ENCODE measurements at regions not wholly inside any gene's neighbourhood (a gene's known extent, or its start where the extent isn't known, plus 50 kb on each side); places are given as distances from the start of the nearest gene placed in this dataset.
"Not testable (repeated sequence)": the region's sequence is repeated elsewhere in the genome, so short reads cannot be mapped to it uniquely, and the experiment has no call there.

DNA sequence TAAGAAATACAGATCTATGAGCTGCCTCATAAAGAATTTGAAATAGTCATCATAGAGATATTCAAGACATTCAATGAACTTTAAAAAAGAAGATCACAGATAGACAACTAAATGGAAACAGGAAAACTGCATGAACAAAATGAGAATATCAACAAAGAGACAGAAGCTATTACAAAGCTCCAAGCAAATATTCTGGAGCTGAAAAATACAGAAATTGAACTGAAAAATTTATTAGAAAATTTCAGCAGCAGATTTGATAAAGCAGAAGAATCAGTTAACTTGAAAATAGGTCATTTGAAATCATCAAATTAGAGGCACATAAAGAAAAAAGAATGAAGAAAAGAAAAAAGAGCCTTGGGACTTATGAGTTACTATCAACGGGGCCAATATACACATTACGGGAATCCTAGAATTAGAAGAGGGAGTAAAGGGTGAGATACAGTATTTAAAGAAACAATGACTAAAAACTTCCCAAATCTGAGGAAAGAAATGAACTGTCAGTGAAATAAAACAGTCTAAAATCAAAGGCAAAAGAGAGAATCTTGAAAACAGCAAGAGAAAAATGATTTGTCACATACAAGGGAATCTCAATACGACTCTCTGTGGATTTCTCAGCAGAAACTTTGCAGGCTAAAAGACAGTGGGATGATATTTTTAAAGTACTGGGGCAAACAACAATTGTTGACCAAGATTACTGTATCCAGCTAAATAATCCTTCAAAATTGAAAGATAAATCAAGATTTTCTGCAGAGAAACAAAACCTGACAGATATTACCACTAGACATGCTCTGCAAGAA lies 641.6 kb downstream of the ANKRD50 start:
- Histone ChIP-seq H3K9me3 (ENCODE audit: severe bottlenecking) (peaks cover 11% of the 10 kb centered on the region), H3K27me3 (ENCODE audit: insufficient read depth, low read depth, severe bottlenecking) (no peaks in the 10 kb centered on the region), H3K4me3 (ENCODE audit: low read depth, low read length) (no peak overlapping the region), H3K27ac (no peak overlapping the region), H3K36me3 (no peaks in the 10 kb centered on the region)
- TF ChIP-seq, protein P1, sequence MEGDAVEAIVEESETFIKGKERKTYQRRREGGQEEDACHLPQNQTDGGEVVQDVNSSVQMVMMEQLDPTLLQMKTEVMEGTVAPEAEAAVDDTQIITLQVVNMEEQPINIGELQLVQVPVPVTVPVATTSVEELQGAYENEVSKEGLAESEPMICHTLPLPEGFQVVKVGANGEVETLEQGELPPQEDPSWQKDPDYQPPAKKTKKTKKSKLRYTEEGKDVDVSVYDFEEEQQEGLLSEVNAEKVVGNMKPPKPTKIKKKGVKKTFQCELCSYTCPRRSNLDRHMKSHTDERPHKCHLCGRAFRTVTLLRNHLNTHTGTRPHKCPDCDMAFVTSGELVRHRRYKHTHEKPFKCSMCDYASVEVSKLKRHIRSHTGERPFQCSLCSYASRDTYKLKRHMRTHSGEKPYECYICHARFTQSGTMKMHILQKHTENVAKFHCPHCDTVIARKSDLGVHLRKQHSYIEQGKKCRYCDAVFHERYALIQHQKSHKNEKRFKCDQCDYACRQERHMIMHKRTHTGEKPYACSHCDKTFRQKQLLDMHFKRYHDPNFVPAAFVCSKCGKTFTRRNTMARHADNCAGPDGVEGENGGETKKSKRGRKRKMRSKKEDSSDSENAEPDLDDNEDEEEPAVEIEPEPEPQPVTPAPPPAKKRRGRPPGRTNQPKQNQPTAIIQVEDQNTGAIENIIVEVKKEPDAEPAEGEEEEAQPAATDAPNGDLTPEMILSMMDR (IDR thresholded peaks at IDR 0.05; ENCODE audit: low read depth, low read length), result no peak
- no peak for DNase-seq

DNA sequence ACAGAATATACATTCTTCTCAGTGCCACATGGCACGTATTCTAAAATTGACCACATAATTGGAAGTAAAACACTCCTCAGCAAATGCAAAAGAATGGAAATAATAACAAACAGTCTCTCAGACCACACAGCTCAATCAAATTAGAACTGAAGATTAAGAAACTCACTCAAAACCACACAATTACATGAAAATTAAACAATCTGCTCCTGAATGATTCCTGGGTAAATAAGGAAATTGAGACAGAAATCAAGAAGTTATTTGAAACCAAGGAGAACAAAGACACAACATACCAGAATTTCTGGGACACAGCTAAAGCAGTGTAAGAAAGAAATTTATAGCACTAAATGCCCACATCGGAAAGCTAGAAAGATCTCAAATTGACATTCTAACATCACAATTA lies 637.3 kb downstream of the ANKRD50 start:
- H3K36me3 ChIP-seq; DNase-seq; H3K4me3 ChIP-seq (ENCODE audit: low read depth, low read length); H3K27me3 ChIP-seq (ENCODE audit: insufficient read depth, low read depth, severe bottlenecking); H3K27ac ChIP-seq; H3K9me3 ChIP-seq (ENCODE audit: severe bottlenecking): not testable (repeated sequence)

DNA sequence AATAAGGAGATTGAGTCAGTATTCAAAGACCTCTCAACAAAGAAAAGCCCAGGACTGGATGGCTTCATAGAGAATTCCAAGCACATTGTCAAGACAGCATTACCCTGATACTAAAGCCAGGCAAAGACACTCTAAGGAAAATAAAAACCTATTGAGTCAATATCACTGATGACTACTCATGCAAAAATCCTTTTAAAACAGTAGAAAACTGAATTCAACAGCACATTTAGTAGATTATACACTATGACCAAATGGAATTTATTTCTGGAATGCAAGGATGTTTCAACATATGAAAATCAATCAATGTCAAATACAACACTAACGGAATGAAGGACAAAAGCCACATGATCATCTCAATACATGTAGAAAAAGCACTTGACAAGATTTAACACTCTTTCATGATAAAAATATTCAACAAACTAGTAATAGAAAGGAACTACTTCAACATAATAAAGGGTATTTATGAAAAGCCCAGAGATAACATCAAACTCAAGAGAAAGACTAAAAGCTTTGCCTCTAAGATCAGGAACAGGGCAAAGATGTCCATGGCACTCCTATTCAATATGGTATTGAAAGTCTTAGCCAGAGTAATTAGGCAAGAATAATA lies 633.3 kb downstream of the ANKRD50 start:
- Histone ChIP-seq H3K27me3 (ENCODE audit: insufficient read depth, low read depth, severe bottlenecking) (no peaks in the 10 kb centered on the region), H3K27ac (no peak overlapping the region), H3K9me3 (ENCODE audit: severe bottlenecking) (no peaks in the 10 kb centered on the region), H3K4me3 (ENCODE audit: low read depth, low read length) (no peak overlapping the region), H3K36me3 (no peaks in the 10 kb centered on the region)
- no peak for DNase-seq
- TF ChIP-seq, protein P1 (IDR thresholded peaks at IDR 0.05; ENCODE audit: low read depth, low read length), result no peak

DNA sequence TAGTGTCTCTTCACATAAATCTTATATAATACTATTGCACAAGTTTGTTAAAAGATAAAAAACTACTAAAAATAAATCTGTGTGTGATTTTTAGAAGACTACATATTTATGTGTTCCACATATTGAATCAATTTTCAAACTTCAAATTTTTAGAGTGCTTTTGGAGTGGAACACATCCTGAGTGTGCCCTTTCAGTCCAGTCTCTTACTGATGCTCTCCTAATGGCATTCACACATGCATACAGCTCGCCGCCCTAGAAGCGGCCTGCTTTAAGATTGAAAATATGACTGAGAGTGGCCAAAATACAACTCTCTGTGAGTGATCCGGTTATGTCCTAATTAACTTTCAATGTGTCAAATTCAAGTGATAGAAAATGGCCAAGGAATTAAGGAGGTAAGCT lies 628.8 kb downstream of the ANKRD50 start:
- H3K27me3 ChIP-seq (ENCODE audit: insufficient read depth, low read depth, severe bottlenecking), result no peaks in the 10 kb centered on the region
- no peaks in the 10 kb centered on the region for H3K9me3 ChIP-seq (ENCODE audit: severe bottlenecking)
- no peak overlapping the region for H3K4me3 ChIP-seq (ENCODE audit: low read depth, low read length)
- H3K27ac ChIP-seq, result no peak overlapping the region
- no peak for DNase-seq
- TF ChIP-seq, protein P1 (IDR thresholded peaks at IDR 0.05; ENCODE audit: low read depth, low read length), result no peak
- no peaks in the 10 kb centered on the region for H3K36me3 ChIP-seq

DNA sequence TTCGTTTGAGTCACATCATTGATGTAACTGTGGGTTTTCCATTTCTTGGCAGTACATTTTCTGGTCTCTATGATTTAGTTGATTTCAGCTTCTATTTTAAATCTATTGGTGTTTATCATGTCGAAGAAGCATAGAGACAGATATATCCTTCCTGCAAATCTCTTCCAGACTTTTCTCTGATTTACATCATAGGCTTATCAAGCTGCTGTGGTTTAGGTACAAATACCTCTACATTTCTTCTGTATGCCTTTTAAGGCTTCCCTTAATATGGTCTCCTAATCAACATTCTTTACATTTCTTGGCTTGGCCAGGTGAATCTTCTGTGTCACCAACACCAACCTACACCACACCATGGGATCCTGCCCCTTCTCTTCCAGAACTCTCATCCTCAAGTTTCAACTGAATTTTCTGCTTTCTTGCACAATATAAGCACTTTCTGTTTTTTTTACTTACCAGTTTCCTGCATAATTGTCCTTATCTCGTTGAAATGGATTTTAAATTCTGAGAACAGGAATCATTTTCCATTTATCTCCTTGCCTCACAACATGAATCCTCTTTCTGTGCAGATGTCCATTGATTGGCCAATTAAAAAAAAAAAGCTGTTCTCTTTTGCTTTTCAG lies 626.9 kb downstream of the ANKRD50 start:
- Histone ChIP-seq H3K36me3 (no peaks in the 10 kb centered on the region), H3K27me3 (ENCODE audit: insufficient read depth, low read depth, severe bottlenecking) (no peaks in the 10 kb centered on the region), H3K9me3 (ENCODE audit: severe bottlenecking) (no peaks in the 10 kb centered on the region), H3K4me3 (ENCODE audit: low read depth, low read length) (no peak overlapping the region), H3K27ac (no peak overlapping the region)
- DNase-seq, result no peak
- TF ChIP-seq, protein P1 (IDR thresholded peaks at IDR 0.05; ENCODE audit: low read depth, low read length), result no peak

DNA sequence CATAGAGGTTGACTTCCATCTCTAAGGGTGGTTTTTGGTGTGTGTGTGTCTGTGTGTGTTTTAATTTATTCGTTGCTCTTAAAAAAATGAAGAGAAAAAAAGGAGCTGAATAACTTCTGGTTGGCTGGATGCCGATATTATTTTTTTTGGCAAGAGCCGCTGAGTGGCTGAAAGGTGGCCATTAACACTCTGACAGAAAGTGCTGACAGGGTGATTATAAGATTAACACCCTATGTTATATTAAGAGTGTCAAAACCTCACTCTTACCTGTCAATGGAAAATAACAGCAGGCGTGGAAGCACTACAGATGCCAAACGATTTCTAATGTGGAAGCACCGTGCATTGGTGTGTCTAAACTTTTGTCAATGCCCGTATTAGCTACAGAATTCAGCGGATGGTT lies 622.5 kb downstream of the ANKRD50 start:
- TF ChIP-seq, protein P1 (IDR thresholded peaks at IDR 0.05; ENCODE audit: low read depth, low read length), result no peak
- Histone ChIP-seq H3K4me3 (ENCODE audit: low read depth, low read length) (no peak overlapping the region), H3K36me3 (no peaks in the 10 kb centered on the region), H3K27me3 (ENCODE audit: insufficient read depth, low read depth, severe bottlenecking) (no peaks in the 10 kb centered on the region), H3K9me3 (ENCODE audit: severe bottlenecking) (no peaks in the 10 kb centered on the region), H3K27ac (no peak overlapping the region)
- no peak for DNase-seq
